Endometrium (tissue), 2 donors: ENCODE measurements at regions not wholly inside any gene's neighbourhood (a gene's known extent, or its start where the extent isn't known, plus 50 kb on each side); places are given as distances from the start of the nearest gene placed in this dataset.

Experiments
- FAIRE-seq: peaks from 2 replicates; lab custom pipeline; 2012; peaks lifted over from hg19 to GRCh38; lab: Jason Lieb, UNC
- donor health status: control.
- donor health status: control.

GRCh38 chr16:73347500-73348375 is 299.8 kb upstream of the ZFHX3 start:
- no peak for FAIRE-seq

GRCh38 chr16:73339821-73340220 is 291.9 kb upstream of the ZFHX3 start:
- FAIRE-seq: no peak

- no peak for FAIRE-seq
Observed at GRCh38 chr16:73337373-73338296, 289.7 kb upstream of the ZFHX3 start.

- FAIRE-seq: no peak
Observed at GRCh38 chr16:73329358-73330286, 281.7 kb upstream of the ZFHX3 start.

GRCh38 chr16:73326770-73327470 is 279.0 kb upstream of the ZFHX3 start:
- FAIRE-seq: no peak

GRCh38 chr16:73326221-73326620 is 278.3 kb upstream of the ZFHX3 start:
- FAIRE-seq: no peak

- no peak for FAIRE-seq
Observed at GRCh38 chr16:73323880-73324279, 276.0 kb upstream of the ZFHX3 start.

- no peak for FAIRE-seq
Observed at GRCh38 chr16:73322856-73323255, 274.9 kb upstream of the ZFHX3 start.

GRCh38 chr16:73321853-73322252 is 273.9 kb upstream of the ZFHX3 start:
- FAIRE-seq: no peak

- FAIRE-seq: no peak
Observed at GRCh38 chr16:73319737-73320136, 271.8 kb upstream of the ZFHX3 start.

- FAIRE-seq: no peak
Observed at GRCh38 chr16:73319261-73319660, 271.3 kb upstream of the ZFHX3 start.

- FAIRE-seq: no peak
Observed at GRCh38 chr16:73317321-73317857, 269.5 kb upstream of the ZFHX3 start.

- no peak for FAIRE-seq
Observed at GRCh38 chr16:73315645-73316044, 267.7 kb upstream of the ZFHX3 start.

GRCh38 chr16:73313950-73314349 is 266.0 kb upstream of the ZFHX3 start:
- FAIRE-seq: no peak

- no peak for FAIRE-seq
Observed at GRCh38 chr16:73311857-73312723, 264.2 kb upstream of the ZFHX3 start.

GRCh38 chr16:73308771-73309170 is 260.8 kb upstream of the ZFHX3 start:
- FAIRE-seq: no peak

- no peak for FAIRE-seq
Observed at GRCh38 chr16:73306901-73307413, 259.0 kb upstream of the ZFHX3 start.

- no peak for FAIRE-seq
Observed at GRCh38 chr16:73304008-73304774, 256.3 kb upstream of the ZFHX3 start.

GRCh38 chr16:73302942-73303341 is 255.0 kb upstream of the ZFHX3 start:
- FAIRE-seq: no peak
